ENCODE measurements at regions not wholly inside any gene's neighbourhood (a gene's known extent, or its start where the extent isn't known, plus 50 kb on each side); places are given as distances from the start of the nearest gene placed in this dataset.

- Histone ChIP-seq H3K9me3 (ENCODE audit: control insufficient read depth, low read depth, low read length) (no peaks in the 10 kb centered on the region), H4K91ac (ENCODE audit: insufficient read length, low read depth, low read length) (no peak overlapping the region), H2BK12ac (ENCODE audit: insufficient read length, low read depth, low read length) (no peak overlapping the region), H3K18ac (ENCODE audit: insufficient read length, low read depth, low read length) (no peak overlapping the region), H3K4me1 (ENCODE audit: insufficient read depth, low read length) (no peaks in the 10 kb centered on the region), H3K14ac (ENCODE audit: insufficient read depth, low read length) (no peak overlapping the region), H3K23me2 (ENCODE audit: insufficient read length, low read depth, low read length, poor library complexity, severe bottlenecking) (no peaks in the 10 kb centered on the region), H3K79me1 (ENCODE audit: insufficient read depth, low read depth, low read length, poor library complexity, severe bottlenecking) (no peaks in the 10 kb centered on the region), H3K9ac (ENCODE audit: extremely low read depth, insufficient read length, low read length) (no peak overlapping the region), H3K4me2 (ENCODE audit: insufficient read depth, insufficient read length, low read length) (no peak overlapping the region), H3K27ac (ENCODE audit: insufficient read length, low read depth, low read length) (no peak overlapping the region), H3K56ac (ENCODE audit: insufficient read length, low read depth, low read length) (no peak overlapping the region), H3K23ac (ENCODE audit: insufficient read length, low read depth, low read length) (no peak overlapping the region), H3T11ph (ENCODE audit: low read length) (no peak overlapping the region), H2BK15ac (ENCODE audit: low read depth, low read length) (no peak overlapping the region), H4K5ac (ENCODE audit: insufficient read length, low read depth, low read length) (no peak overlapping the region), H2BK20ac (ENCODE audit: low read depth, low read length, poor library complexity, severe bottlenecking) (no peak overlapping the region), H3K27me3 (ENCODE audit: insufficient read depth, low read length) (no peaks in the 10 kb centered on the region), H2AK5ac (ENCODE audit: insufficient read length, low read length) (no peak overlapping the region), H2BK120ac (ENCODE audit: low read depth, low read length, poor library complexity, severe bottlenecking) (no peak overlapping the region), H4K20me1 (ENCODE audit: control insufficient read depth, insufficient read depth, insufficient read length) (no peaks in the 10 kb centered on the region), H2BK5ac (ENCODE audit: insufficient read length, low read length) (no peak overlapping the region), H3K79me2 (ENCODE audit: insufficient read depth, low read length) (no peaks in the 10 kb centered on the region), H3K4ac (ENCODE audit: low read depth, low read length) (no peak overlapping the region), H4K8ac (replicated peaks; ENCODE audit: insufficient read length, low read depth, low read length) (no peak overlapping the region), H2AFZ (ENCODE audit: low read length) (no peak overlapping the region)
- peaks cover 6 to 12% of the 10 kb centered on the region in 2 experiments; a peak in 4 of 5 replicates for H3K9me3 Mint-ChIP-seq
- H3K4me3 Mint-ChIP-seq: no peak overlapping the region
- TF ChIP-seq CTCF (conservative IDR thresholded peaks at IDR 0.05): no peak
- no peaks in the 10 kb centered on the region for H3K27me3 Mint-ChIP-seq (ENCODE audit: low read depth)
- no peaks in the 10 kb centered on the region for H3K4me1 Mint-ChIP-seq
- DNase-seq: no peak
- no CpG with 5 or more reads among the region's 5 CpGs for WGBS (ENCODE audit: extremely low coverage, insufficient read length, low lambda C conversion rate)
- H3K27ac Mint-ChIP-seq: no peak overlapping the region
- peaks cover 0 to 4% (median 0%) of the 10 kb centered on the region in 3 experiments; a peak in 2 of 7 replicates for H3K36me3 Mint-ChIP-seq (ENCODE audit: insufficient read depth in 1 of 3, low read depth in 3 of 3)
Observed at GRCh38 chr5:68067976-68068603, 147.5 kb upstream of the PIK3R1 start.
